DND-41 (cell line): ENCODE measurements at regions not wholly inside any gene's neighbourhood (a gene's known extent, or its start where the extent isn't known, plus 50 kb on each side); places are given as distances from the start of the nearest gene placed in this dataset.
A peak's percentile ranks its signal among the peaks of the same experiment; 100 is the strongest.

Experiments
- ATAC-seq: fragments of 200-7000 bp; cut with Tn5 transposase; 3 replicates; pipeline ENCODE4 v1.9.1; 2021; ENCODE audit warnings: low read depth; ENCODE audit not compliant: insufficient read depth
- DNase-seq: peaks from one replicate; pipeline ENCODE4 v3.0.0-alpha.2; 2020
- H2AFZ ChIP-seq: 2 replicates; pipeline ENCODE4 v1.6.0; 2012; ENCODE audit warnings: low read depth, low read length
- H3K27ac ChIP-seq: 2 replicates; pipeline ENCODE4 v1.5.1; 2012; ENCODE audit warnings: low read length, inconsistent platforms
- H3K27me3 ChIP-seq: fragments of 200-600 bp; sonication (generic); 2 replicates; pipeline ENCODE4 v1.6.0; 2012; ENCODE audit warnings: low read length, mild to moderate bottlenecking, inconsistent platforms; ENCODE audit not compliant: insufficient read depth, poor library complexity
- H3K36me3 ChIP-seq: 2 replicates; pipeline ENCODE4 v1.5.1; 2012; ENCODE audit warnings: low read length, inconsistent platforms; ENCODE audit not compliant: insufficient read depth
- H3K4me1 ChIP-seq: 2 replicates; pipeline ENCODE4 v1.5.1; 2012; ENCODE audit warnings: mild to moderate bottlenecking, low read length; ENCODE audit not compliant: insufficient read depth
- H3K4me2 ChIP-seq: 2 replicates; pipeline ENCODE4 v1.6.0; 2012; ENCODE audit warnings: mild to moderate bottlenecking, moderate library complexity, low read length, inconsistent platforms; ENCODE audit not compliant: insufficient read depth
- H3K4me3 ChIP-seq, 2 experiments: fragments of 200-600 bp in 1 of 2; shearing (Covaris generic) in 1 of 2; 2 replicates each; pipeline ENCODE4 v1.5.1; 2012 to 2016; ENCODE audit warnings: inconsistent platforms in 2 of 2, low read length in 2 of 2, mild to moderate bottlenecking in 2 of 2, low read depth in 1 of 2, moderate library complexity in 1 of 2
- H3K79me2 ChIP-seq: 2 replicates; pipeline ENCODE4 v1.6.0; 2012; ENCODE audit warnings: low read length, inconsistent platforms; ENCODE audit not compliant: insufficient read depth
- H3K9ac ChIP-seq: 2 replicates; pipeline ENCODE4 v1.6.0; 2012; ENCODE audit warnings: low read depth, mild to moderate bottlenecking, inconsistent platforms, low read length, moderate library complexity
- H3K9me3 ChIP-seq: 2 replicates; pipeline ENCODE4 v1.5.1; 2012; ENCODE audit warnings: low read length, moderate library complexity, mild to moderate bottlenecking, inconsistent platforms; ENCODE audit not compliant: insufficient read depth, severe bottlenecking
- H4K20me1 ChIP-seq: 2 replicates; pipeline ENCODE4 v1.6.0; 2012; ENCODE audit warnings: low read length; ENCODE audit not compliant: insufficient read depth
- EZH2 ChIP-seq: IDR thresholded peaks from 3 replicates; pipeline ENCODE4 v1.6.1; 2012; ENCODE audit warnings: borderline replicate concordance, low read depth, mild to moderate bottlenecking, moderate library complexity, low read length, inconsistent platforms; ENCODE audit not compliant: severe bottlenecking
- TF ChIP-seq, protein P1 (sequence below): IDR thresholded peaks from 2 replicates; pipeline ENCODE4 v1.5.1; 2012; ENCODE audit warnings: borderline replicate concordance, low read length, moderate library complexity, mild to moderate bottlenecking; ENCODE audit not compliant: poor library complexity, severe bottlenecking; ENCODE audit errors: extremely low read depth

DNA sequence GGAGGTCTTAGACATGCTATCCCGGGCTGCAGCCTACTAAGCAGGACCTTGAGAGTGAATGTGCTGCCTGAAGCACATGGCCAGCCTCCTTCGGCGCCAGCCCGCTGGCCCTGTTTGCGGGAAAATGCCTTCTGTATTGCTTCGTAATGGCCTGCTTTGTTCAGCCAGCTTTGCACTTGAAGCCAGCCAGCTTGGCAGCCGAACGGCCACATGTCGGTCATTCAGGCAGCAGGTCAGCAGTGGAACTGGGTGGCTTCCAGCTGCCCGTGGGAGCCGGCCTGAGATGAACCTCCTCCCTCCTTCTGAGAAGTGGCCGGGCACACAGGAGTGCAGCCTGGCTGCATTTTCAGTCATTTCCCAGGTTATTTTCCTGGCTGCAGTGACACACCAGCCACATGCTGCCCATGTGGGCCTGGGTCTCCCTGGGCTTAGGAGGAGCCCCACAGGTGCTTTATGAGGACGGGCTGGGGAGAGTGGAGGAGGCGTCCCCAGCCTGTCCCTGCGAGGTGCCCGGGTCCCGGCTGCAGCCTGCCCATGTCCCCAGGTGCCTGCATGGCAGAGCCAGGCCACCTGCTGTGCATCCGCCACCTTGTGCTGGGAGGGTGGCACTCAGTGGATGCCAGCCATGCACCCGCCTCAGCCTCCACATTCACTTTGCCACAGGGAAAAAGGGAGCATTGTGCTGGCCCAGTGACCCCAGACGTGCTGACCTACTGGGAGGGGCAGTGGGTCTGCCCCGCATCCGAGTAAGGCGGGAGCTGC, 103.5 kb downstream of the SIK1 start:
- TF ChIP-seq EZH2: no peak
- TF ChIP-seq, protein P1, sequence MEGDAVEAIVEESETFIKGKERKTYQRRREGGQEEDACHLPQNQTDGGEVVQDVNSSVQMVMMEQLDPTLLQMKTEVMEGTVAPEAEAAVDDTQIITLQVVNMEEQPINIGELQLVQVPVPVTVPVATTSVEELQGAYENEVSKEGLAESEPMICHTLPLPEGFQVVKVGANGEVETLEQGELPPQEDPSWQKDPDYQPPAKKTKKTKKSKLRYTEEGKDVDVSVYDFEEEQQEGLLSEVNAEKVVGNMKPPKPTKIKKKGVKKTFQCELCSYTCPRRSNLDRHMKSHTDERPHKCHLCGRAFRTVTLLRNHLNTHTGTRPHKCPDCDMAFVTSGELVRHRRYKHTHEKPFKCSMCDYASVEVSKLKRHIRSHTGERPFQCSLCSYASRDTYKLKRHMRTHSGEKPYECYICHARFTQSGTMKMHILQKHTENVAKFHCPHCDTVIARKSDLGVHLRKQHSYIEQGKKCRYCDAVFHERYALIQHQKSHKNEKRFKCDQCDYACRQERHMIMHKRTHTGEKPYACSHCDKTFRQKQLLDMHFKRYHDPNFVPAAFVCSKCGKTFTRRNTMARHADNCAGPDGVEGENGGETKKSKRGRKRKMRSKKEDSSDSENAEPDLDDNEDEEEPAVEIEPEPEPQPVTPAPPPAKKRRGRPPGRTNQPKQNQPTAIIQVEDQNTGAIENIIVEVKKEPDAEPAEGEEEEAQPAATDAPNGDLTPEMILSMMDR: no peak
- DNase-seq (no peak), ATAC-seq (no peak)

DNA sequence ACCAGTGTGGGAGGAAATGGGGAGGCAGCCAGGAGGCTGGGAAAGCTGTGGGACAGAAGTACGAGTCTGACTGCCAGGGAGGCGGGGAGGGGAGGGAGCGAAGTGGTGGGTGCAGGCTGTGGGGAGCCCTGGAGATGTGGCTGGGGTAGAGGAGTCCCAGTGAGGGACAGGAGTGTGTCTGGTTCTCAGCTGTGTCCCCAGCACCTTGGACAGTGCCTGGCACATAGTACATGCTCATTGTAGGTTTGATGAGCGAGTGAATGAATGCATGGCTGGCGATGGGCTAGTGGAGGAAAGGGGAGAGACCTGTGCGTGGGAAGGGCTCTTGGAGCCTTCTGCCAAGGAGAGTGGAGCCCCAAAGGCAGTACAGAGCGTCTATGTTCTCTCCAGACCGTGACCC, 104.1 kb downstream of the SIK1 start:
- Histone ChIP-seq H3K27me3 (no peaks in the 10 kb centered on the region), H3K9ac (no peak overlapping the region), H4K20me1 (no peaks in the 10 kb centered on the region), H3K4me3 (no peak overlapping the region), H3K79me2 (no peaks in the 10 kb centered on the region), H3K9me3 (peaks cover 2% of the 10 kb centered on the region), H3K4me2 (no peak overlapping the region), H3K4me1 (no peaks in the 10 kb centered on the region), H3K36me3 (no peaks in the 10 kb centered on the region), H3K27ac (no peak overlapping the region), H2AFZ (no peak overlapping the region)
- ATAC-seq (peak; percentile 52; the same call in 2 of the 3 replicates), DNase-seq (peak; percentile 31)
- TF ChIP-seq EZH2: no peak
- TF ChIP-seq, protein P1: no peak

More for the DNA sequence above, 103.5 kb downstream of the SIK1 start:
- Histone ChIP-seq H3K9me3 (no peaks in the 10 kb centered on the region), H3K79me2 (no peaks in the 10 kb centered on the region), H3K9ac (no peak overlapping the region), H3K4me1 (no peaks in the 10 kb centered on the region), H3K27me3 (no peaks in the 10 kb centered on the region), H3K4me3 (no peak overlapping the region), H4K20me1 (no peaks in the 10 kb centered on the region), H3K36me3 (no peaks in the 10 kb centered on the region), H3K4me2 (no peak overlapping the region), H3K27ac (no peak overlapping the region), H2AFZ (no peak overlapping the region)

DNA sequence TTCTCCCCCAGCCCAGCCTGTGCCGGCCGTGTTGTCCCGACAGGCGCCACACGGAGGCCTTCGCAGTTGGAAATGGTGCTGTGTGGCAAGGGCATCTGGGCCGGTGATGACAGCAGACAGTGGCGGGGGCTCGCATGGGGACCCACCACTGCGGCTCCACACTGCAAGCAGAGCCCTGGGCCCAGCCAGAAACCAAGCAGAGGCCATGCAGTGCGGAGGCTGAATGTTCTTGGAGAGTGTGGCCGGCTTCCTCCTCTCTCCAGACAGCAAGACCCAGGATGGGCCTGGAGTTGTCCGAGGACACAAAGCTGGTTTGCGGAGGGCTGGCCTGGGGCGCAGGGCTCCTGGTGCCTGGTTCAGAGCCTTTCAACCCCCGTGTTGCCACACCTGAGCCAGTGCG, 104.6 kb downstream of the SIK1 start:
- H3K4me1 ChIP-seq: no peaks in the 10 kb centered on the region
- no peaks in the 10 kb centered on the region for H3K36me3 ChIP-seq
- no peak overlapping the region for H3K9ac ChIP-seq
- H3K27me3 ChIP-seq: no peaks in the 10 kb centered on the region
- ATAC-seq (no peak), DNase-seq (no peak)
- H3K4me3 ChIP-seq: no peak overlapping the region
- H3K4me2 ChIP-seq: no peak overlapping the region
- H2AFZ ChIP-seq: no peak overlapping the region
- H3K27ac ChIP-seq: no peak overlapping the region
- H3K79me2 ChIP-seq: no peaks in the 10 kb centered on the region
- no peaks in the 10 kb centered on the region for H4K20me1 ChIP-seq
- no peak for TF ChIP-seq EZH2
- TF ChIP-seq, protein P1: no peak
- H3K9me3 ChIP-seq: peaks cover 3% of the 10 kb centered on the region
